ENCODE measurements at regions not wholly inside any gene's neighbourhood (a gene's known extent, or its start where the extent isn't known, plus 50 kb on each side); places are given as distances from the start of the nearest gene placed in this dataset.

GRCh38 chr12:19035536-19035935, 94.0 kb upstream of the PLEKHA5 start:
- H3K4me1 ChIP-seq (ENCODE audit: control insufficient read depth, extremely low read depth, insufficient read depth, low read length) = no peaks in the 10 kb centered on the region
- no peak overlapping the region for H3K4me2 ChIP-seq (ENCODE audit: insufficient read depth, low read length)
- dilution Hi-C loops (cut with MboI; ENCODE audit: extremely low pct_ligation_motif_present, low sequenced_read_pairs) = no loop called here
- CTCF ChIA-PET = no interaction called here
- POLR2A ChIA-PET = no interaction called here
- no peak overlapping the region for H3K27ac ChIP-seq (ENCODE audit: insufficient read depth, low read depth, low read length)
- intact Hi-C loops (cut with micrococcal nuclease) = no loop called here
- TF ChIP-seq POLR2A (IDR thresholded peaks at IDR 0.05; ENCODE audit: low read depth, low read length) = no peak
- TF ChIP-seq FOS (IDR thresholded peaks at IDR 0.05; ENCODE audit: borderline replicate concordance, insufficient read depth, low read length) = no peak
- TF ChIP-seq MYC (IDR thresholded peaks at IDR 0.05; ENCODE audit: low read depth, low read length) = no peak
- no peak for TF ChIP-seq JUN (IDR thresholded peaks at IDR 0.05; ENCODE audit: borderline replicate concordance, insufficient read depth, insufficient read length, low read depth)
- no peak for TF ChIP-seq GATA2 (IDR thresholded peaks at IDR 0.05; ENCODE audit: insufficient read depth, insufficient read length, low read depth, low read length)
- no peak for TF ChIP-seq CTCF (IDR thresholded peaks at IDR 0.05; ENCODE audit: extremely low read depth in 1 of 2, insufficient read depth in 1 of 2, low read depth in 1 of 2, low read length in 2 of 2)
- H3K9me3 ChIP-seq (replicated peaks; ENCODE audit: control insufficient read depth, insufficient read depth, low read length) = no peaks in the 10 kb centered on the region
- no peak for FAIRE-seq
- no peaks in the 10 kb centered on the region for H4K20me1 ChIP-seq (replicated peaks; ENCODE audit: control insufficient read depth, extremely low read depth, insufficient read depth, low read length)
- H3K36me3 ChIP-seq (ENCODE audit: control insufficient read depth in 2 of 2, extremely low read depth in 1 of 2, insufficient read depth in 2 of 2, low read length in 2 of 2) = no peaks in the 10 kb centered on the region
- no peak for DNase-seq (ENCODE audit: low read depth, low spot score)
- no peak overlapping the region for H3K9ac ChIP-seq (replicated peaks; ENCODE audit: extremely low read depth, insufficient read depth, low read length)
- H3K27me3 ChIP-seq (ENCODE audit: control insufficient read depth in 2 of 2, insufficient read depth in 2 of 2, low read length in 2 of 2) = no peaks in the 10 kb centered on the region
- no peaks in the 10 kb centered on the region for H3K79me2 ChIP-seq (ENCODE audit: control insufficient read depth, insufficient read depth, low read length)
- H3K9me1 ChIP-seq (replicated peaks; ENCODE audit: control insufficient read depth, extremely low read depth, insufficient read depth, low read length) = no peaks in the 10 kb centered on the region
- H3K4me3 ChIP-seq (replicated peaks in 1 of 3; ENCODE audit: insufficient read depth in 1 of 3, low read depth in 1 of 3, low read length in 3 of 3) = no peak overlapping the region
- no TSS peak for BruUV-seq (replicated peaks)
- H2AFZ ChIP-seq (ENCODE audit: low read depth, low read length) = no peak overlapping the region

DNA sequence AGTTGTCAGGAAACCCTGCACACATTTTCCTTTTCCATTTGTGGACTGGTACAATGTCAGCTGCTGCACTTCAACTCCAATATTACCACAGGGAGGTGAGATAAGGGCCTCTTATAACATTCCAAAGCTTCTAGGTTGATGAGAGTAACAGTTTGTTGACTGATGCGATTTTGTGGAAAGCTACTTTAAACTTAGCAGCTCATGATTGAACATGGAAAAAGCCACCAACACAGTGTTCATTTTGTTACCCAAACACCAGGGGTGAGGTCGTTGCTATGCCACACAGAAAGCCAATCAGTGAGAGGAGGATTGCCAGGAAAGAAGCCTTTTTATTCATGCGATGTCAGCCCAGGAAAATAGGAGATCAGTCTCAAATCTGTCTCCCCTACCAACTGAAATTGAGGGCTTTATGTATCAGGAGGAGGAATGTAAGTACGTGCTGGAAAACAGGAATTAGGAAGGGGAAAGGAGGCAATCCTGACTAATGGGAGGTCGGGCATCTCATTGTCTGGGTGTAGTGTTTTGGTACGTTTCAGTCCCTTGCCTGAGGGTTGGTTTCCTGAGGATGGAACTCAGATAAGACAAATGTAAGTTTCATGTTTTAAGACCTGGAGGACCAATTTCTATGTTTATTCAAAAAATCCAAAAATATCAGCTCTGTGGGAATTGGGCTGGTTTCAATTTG, 92.7 kb upstream of the PLEKHA5 start:
- Histone ChIP-seq H3K9ac (replicated peaks; ENCODE audit: extremely low read depth, insufficient read depth, low read length) (no peak overlapping the region), H3K9me1 (replicated peaks; ENCODE audit: control insufficient read depth, extremely low read depth, insufficient read depth, low read length) (no peaks in the 10 kb centered on the region), H3K4me2 (ENCODE audit: insufficient read depth, low read length) (no peak overlapping the region), H3K27ac (ENCODE audit: insufficient read depth, low read depth, low read length) (no peak overlapping the region), H3K4me3 (replicated peaks in 1 of 3; ENCODE audit: insufficient read depth in 1 of 3, low read depth in 1 of 3, low read length in 3 of 3) (no peak overlapping the region), H2AFZ (ENCODE audit: low read depth, low read length) (peak overlapping the region; percentile 52), H3K4me1 (ENCODE audit: control insufficient read depth, extremely low read depth, insufficient read depth, low read length) (no peaks in the 10 kb centered on the region), H3K79me2 (ENCODE audit: control insufficient read depth, insufficient read depth, low read length) (no peaks in the 10 kb centered on the region), H3K27me3 (ENCODE audit: control insufficient read depth in 2 of 2, insufficient read depth in 2 of 2, low read length in 2 of 2) (no peaks in the 10 kb centered on the region), H3K9me3 (replicated peaks; ENCODE audit: control insufficient read depth, insufficient read depth, low read length) (no peaks in the 10 kb centered on the region), H4K20me1 (replicated peaks; ENCODE audit: control insufficient read depth, extremely low read depth, insufficient read depth, low read length) (no peaks in the 10 kb centered on the region), H3K36me3 (ENCODE audit: control insufficient read depth in 2 of 2, extremely low read depth in 1 of 2, insufficient read depth in 2 of 2, low read length in 2 of 2) (no peaks in the 10 kb centered on the region)
- ChIA-PET POLR2A (no interaction called here), CTCF (no interaction called here)
- no TSS peak for BruUV-seq (replicated peaks)
- DNase-seq (ENCODE audit: low read depth, low spot score) (peak; percentile 54), FAIRE-seq (no peak)
- dilution Hi-C loops (cut with MboI; ENCODE audit: extremely low pct_ligation_motif_present, low sequenced_read_pairs) = no loop called here
- intact Hi-C loops (cut with micrococcal nuclease) = no loop called here
- TF ChIP-seq GATA2 (IDR thresholded peaks at IDR 0.05; ENCODE audit: insufficient read depth, insufficient read length, low read depth, low read length) = peak; percentile 27
- TF ChIP-seq POLR2AphosphoS5 (IDR thresholded peaks at IDR 0.05; ENCODE audit: insufficient read depth, low read depth, low read length) = no peak
